ENCODE measurements at regions not wholly inside any gene's neighbourhood (a gene's known extent, or its start where the extent isn't known, plus 50 kb on each side); places are given as distances from the start of the nearest gene placed in this dataset.

DNA sequence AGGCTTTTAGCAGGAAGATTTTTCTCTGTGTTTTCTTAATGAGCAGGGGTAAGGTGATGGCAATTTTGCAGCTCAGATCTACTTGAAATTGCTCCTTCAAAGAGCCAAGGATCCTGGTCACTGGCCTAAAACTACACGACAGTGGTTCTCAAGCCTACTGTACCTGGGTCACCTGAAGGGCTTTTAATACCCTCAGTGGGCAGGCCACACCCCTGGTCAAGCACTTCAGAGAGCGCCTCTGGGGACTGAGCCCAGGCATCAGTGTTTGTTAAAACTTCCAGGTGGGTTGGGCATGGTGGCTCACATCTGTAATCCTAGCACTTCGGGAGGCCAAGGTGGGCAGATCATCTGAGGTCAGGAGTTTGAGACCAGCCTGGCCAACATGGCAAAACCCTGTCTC is 158.4 kb downstream of the FAM43A start:
- TF ChIP-seq CEBPB (IDR thresholded peaks at IDR 0.05) (no peak), REST (IDR thresholded peaks at IDR 0.05; ENCODE audit: low read depth) (no peak), TEAD4 (IDR thresholded peaks at IDR 0.05) (no peak), EGR1 (IDR thresholded peaks at IDR 0.05) (no peak)
- TF ChIP-seq, protein P1, sequence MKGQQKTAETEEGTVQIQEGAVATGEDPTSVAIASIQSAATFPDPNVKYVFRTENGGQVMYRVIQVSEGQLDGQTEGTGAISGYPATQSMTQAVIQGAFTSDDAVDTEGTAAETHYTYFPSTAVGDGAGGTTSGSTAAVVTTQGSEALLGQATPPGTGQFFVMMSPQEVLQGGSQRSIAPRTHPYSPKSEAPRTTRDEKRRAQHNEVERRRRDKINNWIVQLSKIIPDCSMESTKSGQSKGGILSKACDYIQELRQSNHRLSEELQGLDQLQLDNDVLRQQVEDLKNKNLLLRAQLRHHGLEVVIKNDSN (IDR thresholded peaks at IDR 0.05), result no peak

DNA sequence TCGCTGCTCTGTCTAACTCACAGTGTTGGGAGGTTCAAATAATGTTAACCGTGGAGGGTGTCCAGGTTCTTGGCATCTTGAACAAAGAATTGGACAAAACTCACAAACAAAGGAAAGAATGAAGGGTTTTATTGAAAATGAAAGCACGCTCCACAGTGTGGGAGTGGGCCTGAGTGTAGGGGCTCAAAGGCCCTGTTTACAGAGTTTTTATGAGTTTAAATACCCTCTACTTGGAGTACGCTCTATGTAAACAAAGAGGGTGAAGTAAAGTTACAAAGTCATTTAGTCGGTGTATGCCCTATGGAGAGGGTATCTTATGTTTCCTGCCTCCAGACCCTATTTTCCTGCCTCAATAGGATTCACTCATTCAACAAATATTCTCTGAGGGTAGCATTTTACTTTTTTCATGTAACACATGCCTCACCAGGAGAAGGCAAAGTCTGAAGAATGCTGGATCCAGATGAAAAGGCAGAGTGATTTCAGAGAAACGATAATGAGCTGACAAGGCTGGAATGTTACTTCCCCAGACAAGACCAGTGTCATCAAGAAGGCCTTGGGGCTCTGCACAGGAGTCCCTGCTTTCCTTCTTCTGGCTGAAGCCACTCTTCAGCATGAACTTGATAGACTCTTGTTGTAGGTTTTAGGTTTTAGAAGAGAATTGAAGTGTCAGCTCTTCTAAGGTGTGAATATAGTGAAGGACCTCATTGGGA is 163.6 kb downstream of the FAM43A start:
- TF ChIP-seq TAF1 (IDR thresholded peaks at IDR 0.05; ENCODE audit: low read depth), result no peak
- TF ChIP-seq TEAD4 (IDR thresholded peaks at IDR 0.05), result no peak
- no peak for TF ChIP-seq TCF12 (IDR thresholded peaks at IDR 0.05; ENCODE audit: low read depth)
- TF ChIP-seq YY1 (IDR thresholded peaks at IDR 0.05; ENCODE audit: low read depth), result no peak
- no peak for TF ChIP-seq EGR1 (IDR thresholded peaks at IDR 0.05)
- no peak for TF ChIP-seq REST (IDR thresholded peaks at IDR 0.05; ENCODE audit: low read depth)
- no peak for TF ChIP-seq CEBPB (IDR thresholded peaks at IDR 0.05)
- no peak for TF ChIP-seq MAX (IDR thresholded peaks at IDR 0.05)
- TF ChIP-seq ZBTB7A (IDR thresholded peaks at IDR 0.05; ENCODE audit: low read depth), result no peak
- no peak for TF ChIP-seq EP300 (IDR thresholded peaks at IDR 0.05; ENCODE audit: borderline replicate concordance)
- TF ChIP-seq, protein P1 (IDR thresholded peaks at IDR 0.05), result no peak
- TF ChIP-seq RAD21 (IDR thresholded peaks at IDR 0.05; ENCODE audit: low read depth), result no peak
- no peak for TF ChIP-seq FOXM1 (IDR thresholded peaks at IDR 0.05; ENCODE audit: borderline replicate concordance, low read depth)
- no peak for TF ChIP-seq NFIC (IDR thresholded peaks at IDR 0.05)

DNA sequence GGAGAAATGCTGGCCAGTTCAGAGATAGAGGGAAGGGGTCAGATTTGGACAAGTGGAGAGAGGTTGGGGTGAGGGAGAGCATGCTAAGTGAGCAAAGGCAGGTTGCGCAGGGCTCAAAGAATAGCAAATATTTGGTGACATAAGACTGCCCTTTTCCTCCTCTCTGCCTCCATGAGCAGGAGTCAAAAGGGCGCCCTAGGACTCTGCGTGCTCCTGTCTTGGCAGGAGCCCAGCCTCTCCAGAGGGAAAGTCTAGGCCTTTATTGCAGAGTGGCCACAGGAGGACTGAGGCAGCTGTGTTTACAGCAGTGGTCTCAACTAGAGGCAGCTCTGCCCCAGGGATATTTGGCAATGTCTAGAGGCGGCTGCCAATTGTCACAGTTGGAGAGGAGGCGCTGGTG is 165.6 kb downstream of the FAM43A start:
- TF ChIP-seq CREB1 (IDR thresholded peaks at IDR 0.05; ENCODE audit: low read depth) (no peak), FOXM1 (IDR thresholded peaks at IDR 0.05; ENCODE audit: borderline replicate concordance, low read depth) (no peak), YY1 (IDR thresholded peaks at IDR 0.05; ENCODE audit: low read depth) (no peak), EGR1 (IDR thresholded peaks at IDR 0.05) (no peak), ZBTB7A (IDR thresholded peaks at IDR 0.05; ENCODE audit: low read depth) (no peak), TAF1 (IDR thresholded peaks at IDR 0.05; ENCODE audit: low read depth) (no peak), CEBPB (IDR thresholded peaks at IDR 0.05) (no peak), TEAD4 (IDR thresholded peaks at IDR 0.05) (no peak), RAD21 (IDR thresholded peaks at IDR 0.05; ENCODE audit: low read depth) (no peak)
- TF ChIP-seq, protein P1 (IDR thresholded peaks at IDR 0.05), result no peak

GRCh38 chr3:194851941-194852340 is 166.3 kb downstream of the FAM43A start:
- TF ChIP-seq REST (IDR thresholded peaks at IDR 0.05; ENCODE audit: low read depth) (no peak), YY1 (IDR thresholded peaks at IDR 0.05; ENCODE audit: low read depth) (no peak), FOXM1 (IDR thresholded peaks at IDR 0.05; ENCODE audit: borderline replicate concordance, low read depth) (no peak), NFIC (IDR thresholded peaks at IDR 0.05) (no peak), MAX (IDR thresholded peaks at IDR 0.05) (no peak), CEBPB (IDR thresholded peaks at IDR 0.05) (no peak)
